HepG2 (cell line): ENCODE measurements at regions not wholly inside any gene's neighbourhood (a gene's known extent, or its start where the extent isn't known, plus 50 kb on each side); places are given as distances from the start of the nearest gene placed in this dataset.

Experiments
- FOSL2 ChIP-seq: sonication (generic); formaldehyde crosslinking; IDR thresholded peaks from 2 replicates; pipeline ENCODE4 v1.4.0; 2020; ENCODE audit warnings: missing genetic modification reagents
- HOXA7 ChIP-seq: sonication (generic); formaldehyde crosslinking; IDR thresholded peaks from 2 replicates; pipeline ENCODE4 v1.8.1; 2022; ENCODE audit warnings: mild to moderate bottlenecking, missing genetic modification reagents, moderate library complexity
- NR2F6 ChIP-seq, 2 experiments: IDR thresholded peaks; 2 replicates each; pipeline ENCODE4 v1.6.1; 2016; ENCODE audit warnings: antibody characterized with exemption in 1 of 2, mild to moderate bottlenecking in 1 of 2
- PRMT3 ChIP-seq: sonication (generic); formaldehyde crosslinking; IDR thresholded peaks from 2 replicates; pipeline ENCODE4 v1.8.1; 2022; ENCODE audit warnings: low read depth, mild to moderate bottlenecking, moderate library complexity, missing genetic modification reagents, borderline replicate concordance
- U2AF2 ChIP-seq: fragments of 200-400 bp; formaldehyde crosslinking; IDR thresholded peaks from 2 replicates; pipeline ENCODE4 v1.6.1; 2017; ENCODE audit warnings: low read depth, mild to moderate bottlenecking, low read length
- ZHX1 ChIP-seq: sonication (generic); formaldehyde crosslinking; IDR thresholded peaks from 2 replicates; pipeline ENCODE4 v1.8.1; 2022; ENCODE audit warnings: low read depth, mild to moderate bottlenecking, missing genetic modification reagents
- ZKSCAN5 ChIP-seq: sonication (generic); formaldehyde crosslinking; IDR thresholded peaks from 2 replicates; pipeline ENCODE4 v1.5.1; 2020; ENCODE audit warnings: mild to moderate bottlenecking, missing genetic modification reagents
- ZNF318 ChIP-seq: sonication (generic); formaldehyde crosslinking; IDR thresholded peaks from 2 replicates; pipeline ENCODE4 v1.4.0; 2020; ENCODE audit warnings: mild to moderate bottlenecking, missing genetic modification reagents
- ZNF329 ChIP-seq: sonication (generic); formaldehyde crosslinking; IDR thresholded peaks from 2 replicates; pipeline ENCODE4 v1.9.0; 2021; ENCODE audit warnings: low read depth, mild to moderate bottlenecking, missing genetic modification reagents
- ZNF576 ChIP-seq: sonication (generic); formaldehyde crosslinking; IDR thresholded peaks from 2 replicates; pipeline ENCODE4 v1.4.0; 2020; ENCODE audit warnings: mild to moderate bottlenecking, missing genetic modification reagents

GRCh38 chr17:63349478-63350000 is 96.6 kb downstream of the CYB561 start (continued):
- TF ChIP-seq ZHX1 (CRISPR knock-in tag), result no peak
- TF ChIP-seq HOXA7 (CRISPR knock-in tag), result no peak
- TF ChIP-seq NR2F6 (IDR thresholded peaks at IDR 0.05), result no peak
- no peak for TF ChIP-seq NR2F6 (CRISPR knock-in tag; IDR thresholded peaks at IDR 0.05)
- no peak for TF ChIP-seq ZKSCAN5
- no peak for TF ChIP-seq ZNF329 (CRISPR knock-in tag)
- TF ChIP-seq PRMT3, result no peak
- TF ChIP-seq ZNF318 (CRISPR knock-in tag), result no peak
- no peak for TF ChIP-seq ZNF576 (CRISPR knock-in tag)
- TF ChIP-seq FOSL2, result no peak
- no peak for TF ChIP-seq U2AF2
